BJ (cell line): ENCODE measurements at regions not wholly inside any gene's neighbourhood (a gene's known extent, or its start where the extent isn't known, plus 50 kb on each side); places are given as distances from the start of the nearest gene placed in this dataset.
"Not testable (repeated sequence)": the region's sequence is repeated elsewhere in the genome, so short reads cannot be mapped to it uniquely, and the experiment has no call there.

Experiments used
- CTCF ChIA-PET: fragments of 350-600 bp; formaldehyde crosslinking; extraction: SDS; loops from one replicate; lab custom pipeline; 2021; ENCODE audit warnings: antibody characterized with exemption, inconsistent platforms; lab: Yijun Ruan, JAX
- POLR2A ChIA-PET: fragments of 300-600 bp; sonication (Branson Sonifier 250); formaldehyde crosslinking; extraction: SDS; loops from one replicate; lab custom pipeline; 2021; ENCODE audit warnings: antibody characterized with exemption; lab: Charles Lee
- DNase-seq: peaks from one replicate; pipeline ENCODE4 v3.0.0-alpha.2; 2011; ENCODE audit warnings: low read depth
- H3K27me3 ChIP-seq: 2 replicates; pipeline ENCODE4 v1.6.0; 2011; ENCODE audit warnings: low read length; ENCODE audit not compliant: control insufficient read depth, insufficient read depth
- H3K36me3 ChIP-seq: 2 replicates; pipeline ENCODE4 v1.5.1; 2011; ENCODE audit warnings: low read length; ENCODE audit not compliant: control insufficient read depth, insufficient read depth
- H3K4me3 ChIP-seq: 2 replicates; pipeline ENCODE4 v1.5.1; 2011; ENCODE audit warnings: low read depth, mild to moderate bottlenecking, control low read depth, low read length
- CTCF ChIP-seq: IDR thresholded peaks from 2 replicates; pipeline ENCODE4 v1.5.1; 2011; ENCODE audit warnings: low read depth, mild to moderate bottlenecking, control low read depth, inconsistent platforms, low read length, moderate library complexity; ENCODE audit not compliant: insufficient read depth

- ChIA-PET POLR2A (no interaction called here), CTCF (no interaction called here)
- DNase-seq = no peak
- TF ChIP-seq CTCF = no peak
- H3K27me3 ChIP-seq = no peaks in the 10 kb centered on the region
- H3K36me3 ChIP-seq = no peaks in the 10 kb centered on the region
- H3K4me3 ChIP-seq = no peak overlapping the region
Measured at GRCh38 chr3:145906301-145906700, 254.7 kb downstream of the PLOD2 start.

- Histone ChIP-seq H3K36me3 (no peaks in the 10 kb centered on the region), H3K27me3 (no peaks in the 10 kb centered on the region), H3K4me3 (no peak overlapping the region)
- DNase-seq = no peak
- TF ChIP-seq CTCF = no peak
- ChIA-PET CTCF (no interaction called here), POLR2A (no interaction called here)
Measured at GRCh38 chr3:145906755-145907154, 254.2 kb downstream of the PLOD2 start.

GRCh38 chr3:145911016-145911415, 250.0 kb downstream of the PLOD2 start:
- ChIA-PET CTCF (no interaction called here), POLR2A (no interaction called here)

GRCh38 chr3:145915787-145916186, 245.2 kb downstream of the PLOD2 start:
- H3K36me3 ChIP-seq = no peaks in the 10 kb centered on the region
- DNase-seq = no peak
- no peak for TF ChIP-seq CTCF
- ChIA-PET CTCF (interaction anchor here (1.5 kb wide), 1 partner anchor 12 kb away, joined by 3 read pairs; no protein-coding TSS in a partner anchor), POLR2A (no interaction called here)
- no peak overlapping the region for H3K4me3 ChIP-seq
- H3K27me3 ChIP-seq = no peaks in the 10 kb centered on the region

More at GRCh38 chr3:145911016-145911415, 250.0 kb downstream of the PLOD2 start:
- Histone ChIP-seq H3K27me3 (no peaks in the 10 kb centered on the region), H3K4me3 (no peak overlapping the region), H3K36me3 (no peaks in the 10 kb centered on the region)
- TF ChIP-seq CTCF = no peak
- no peak for DNase-seq

- CTCF ChIA-PET, DNase-seq, POLR2A ChIA-PET, H3K27me3 ChIP-seq, H3K4me3 ChIP-seq, H3K36me3 ChIP-seq: not testable (repeated sequence)
Measured at GRCh38 chr3:145927736-145928135, 233.2 kb downstream of the PLOD2 start.

- CTCF ChIA-PET = no interaction called here
- DNase-seq = peak; percentile 45
- POLR2A ChIA-PET = no interaction called here
Measured at GRCh38 chr3:145936971-145937370, 224.0 kb downstream of the PLOD2 start.

More at GRCh38 chr3:145936971-145937370, 224.0 kb downstream of the PLOD2 start:
- H3K36me3 ChIP-seq = no peaks in the 10 kb centered on the region
- H3K27me3 ChIP-seq = no peaks in the 10 kb centered on the region
- no peak for TF ChIP-seq CTCF
- no peak overlapping the region for H3K4me3 ChIP-seq
